ENCODE measurements at regions not wholly inside any gene's neighbourhood (a gene's known extent, or its start where the extent isn't known, plus 50 kb on each side); places are given as distances from the start of the nearest gene placed in this dataset.

GRCh38 chr10:44101082-44101481, 283.8 kb downstream of the CXCL12 start:
- TF ChIP-seq CTCF (IDR thresholded peaks at IDR 0.05): no peak
- TF ChIP-seq POLR2A (IDR thresholded peaks at IDR 0.05): no peak
